Neutrophil (primary cell): ENCODE measurements at regions not wholly inside any gene's neighbourhood (a gene's known extent, or its start where the extent isn't known, plus 50 kb on each side); places are given as distances from the start of the nearest gene placed in this dataset.

Experiments used
- H3K27ac ChIP-seq: fragments of 200-600 bp; sonication (generic); 2 replicates; pipeline ENCODE4 v1.5.1; 2016; ENCODE audit warnings: mild to moderate bottlenecking, moderate library complexity
- H3K27me3 ChIP-seq: fragments of 200-600 bp; sonication (generic); 2 replicates; pipeline ENCODE4 v1.6.0; 2016; ENCODE audit warnings: mild to moderate bottlenecking
- H3K36me3 ChIP-seq: fragments of 200-600 bp; sonication (generic); 2 replicates; pipeline ENCODE4 v1.5.1; 2017
- H3K4me1 ChIP-seq, 2 experiments: fragments of 200-600 bp in 1 of 2; sonication (generic) in 1 of 2; 1 replicate in 1 of 2; 2 replicates in 1 of 2; pipeline versions ENCODE4 v1.5.1 to v1.6.1; 2013 to 2016; ENCODE audit warnings: low read depth in 1 of 2, low read length in 1 of 2, mild to moderate bottlenecking in 1 of 2, moderate library complexity in 1 of 2; ENCODE audit not compliant: control insufficient read depth in 1 of 2, insufficient read depth in 1 of 2
- H3K4me3 ChIP-seq, 2 experiments: fragments of 200-600 bp in 1 of 2; sonication (generic) in 1 of 2; 1 replicate in 1 of 2; 2 replicates in 1 of 2; pipeline ENCODE4 v1.5.1; 2013 to 2016; ENCODE audit warnings: low read depth in 1 of 2, low read length in 1 of 2, mild to moderate bottlenecking in 1 of 2, moderate library complexity in 1 of 2
- H3K9me3 ChIP-seq: fragments of 200-600 bp; sonication (generic); 2 replicates; pipeline ENCODE4 v1.5.1; 2016
- TF ChIP-seq, protein P1 (sequence below): fragments of 200-600 bp; sonication (generic); IDR thresholded peaks from 2 replicates; pipeline ENCODE4 v1.5.1; 2016; ENCODE audit warnings: antibody characterized with exemption

DNA sequence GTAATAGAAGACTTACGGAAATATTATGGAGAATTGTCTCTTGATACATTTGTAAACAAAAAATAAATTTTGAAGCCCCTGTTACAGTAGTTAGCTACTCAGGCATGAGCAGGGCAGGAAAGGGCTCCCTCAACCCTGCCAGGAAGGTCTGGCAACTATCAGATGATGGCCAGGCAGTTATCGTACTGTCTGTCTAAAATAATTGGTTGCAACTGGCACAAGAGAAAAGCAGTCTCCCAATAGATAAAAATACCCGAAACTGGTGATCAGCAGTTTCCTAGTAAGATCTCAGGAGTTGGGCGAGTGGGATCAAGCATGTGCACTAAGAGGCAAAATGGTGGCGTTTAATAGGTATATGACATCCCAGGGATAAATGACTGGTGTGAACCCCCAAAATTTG, 1336.3 kb downstream of the C4orf33 start:
- no peak overlapping the region for H3K4me3 ChIP-seq
- no peaks in the 10 kb centered on the region for H3K4me1 ChIP-seq
- TF ChIP-seq, protein P1, sequence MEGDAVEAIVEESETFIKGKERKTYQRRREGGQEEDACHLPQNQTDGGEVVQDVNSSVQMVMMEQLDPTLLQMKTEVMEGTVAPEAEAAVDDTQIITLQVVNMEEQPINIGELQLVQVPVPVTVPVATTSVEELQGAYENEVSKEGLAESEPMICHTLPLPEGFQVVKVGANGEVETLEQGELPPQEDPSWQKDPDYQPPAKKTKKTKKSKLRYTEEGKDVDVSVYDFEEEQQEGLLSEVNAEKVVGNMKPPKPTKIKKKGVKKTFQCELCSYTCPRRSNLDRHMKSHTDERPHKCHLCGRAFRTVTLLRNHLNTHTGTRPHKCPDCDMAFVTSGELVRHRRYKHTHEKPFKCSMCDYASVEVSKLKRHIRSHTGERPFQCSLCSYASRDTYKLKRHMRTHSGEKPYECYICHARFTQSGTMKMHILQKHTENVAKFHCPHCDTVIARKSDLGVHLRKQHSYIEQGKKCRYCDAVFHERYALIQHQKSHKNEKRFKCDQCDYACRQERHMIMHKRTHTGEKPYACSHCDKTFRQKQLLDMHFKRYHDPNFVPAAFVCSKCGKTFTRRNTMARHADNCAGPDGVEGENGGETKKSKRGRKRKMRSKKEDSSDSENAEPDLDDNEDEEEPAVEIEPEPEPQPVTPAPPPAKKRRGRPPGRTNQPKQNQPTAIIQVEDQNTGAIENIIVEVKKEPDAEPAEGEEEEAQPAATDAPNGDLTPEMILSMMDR = no peak
- H3K9me3 ChIP-seq = no peaks in the 10 kb centered on the region
- H3K36me3 ChIP-seq = no peaks in the 10 kb centered on the region
- no peak overlapping the region for H3K27ac ChIP-seq
- no peaks in the 10 kb centered on the region for H3K27me3 ChIP-seq

DNA sequence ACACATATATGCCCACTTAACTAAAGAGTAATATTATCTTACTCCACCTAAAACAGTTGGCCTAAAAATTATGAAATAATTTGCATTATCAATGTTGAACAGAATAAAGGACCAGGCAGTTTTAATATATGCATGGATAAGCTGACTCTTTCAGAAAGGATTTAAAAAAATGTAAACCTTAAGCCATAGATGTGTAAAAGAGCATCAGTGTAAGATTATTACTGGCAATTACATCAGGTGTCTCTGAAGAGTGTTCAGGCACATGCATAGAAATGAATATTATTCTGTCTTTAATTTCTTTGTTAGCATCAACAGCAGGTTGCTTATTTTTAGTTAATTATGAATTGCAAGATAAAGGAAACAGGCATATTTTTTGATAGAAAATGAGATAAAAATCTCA, 1353.8 kb downstream of the C4orf33 start:
- Histone ChIP-seq H3K4me1 (no peaks in the 10 kb centered on the region), H3K4me3 (no peak overlapping the region), H3K27me3 (no peaks in the 10 kb centered on the region), H3K27ac (no peak overlapping the region), H3K9me3 (no peaks in the 10 kb centered on the region), H3K36me3 (no peaks in the 10 kb centered on the region)
- TF ChIP-seq, protein P1 = no peak

DNA sequence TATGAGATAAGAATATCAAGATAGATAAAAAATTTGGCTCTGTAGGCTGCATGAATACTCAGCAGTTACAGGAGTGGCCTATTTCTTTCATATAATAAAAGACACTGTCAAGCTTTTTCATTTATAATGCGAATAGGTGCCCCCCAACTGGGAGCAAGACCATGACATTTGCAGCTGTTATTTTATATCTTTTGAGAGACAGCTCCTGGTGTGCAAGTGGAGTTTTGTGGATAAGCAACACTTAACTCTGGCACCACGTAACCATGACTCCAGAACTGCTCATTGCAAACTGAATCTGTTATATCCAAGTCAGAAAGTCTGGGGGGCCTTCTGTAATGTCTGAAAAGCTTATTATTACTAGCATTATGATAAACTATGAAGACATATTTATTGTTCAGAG, 1372.4 kb downstream of the C4orf33 start:
- Histone ChIP-seq H3K36me3 (no peaks in the 10 kb centered on the region), H3K27ac (no peak overlapping the region), H3K4me1 (no peaks in the 10 kb centered on the region), H3K4me3 (no peak overlapping the region), H3K27me3 (no peaks in the 10 kb centered on the region), H3K9me3 (no peaks in the 10 kb centered on the region)
- TF ChIP-seq, protein P1 = no peak

DNA sequence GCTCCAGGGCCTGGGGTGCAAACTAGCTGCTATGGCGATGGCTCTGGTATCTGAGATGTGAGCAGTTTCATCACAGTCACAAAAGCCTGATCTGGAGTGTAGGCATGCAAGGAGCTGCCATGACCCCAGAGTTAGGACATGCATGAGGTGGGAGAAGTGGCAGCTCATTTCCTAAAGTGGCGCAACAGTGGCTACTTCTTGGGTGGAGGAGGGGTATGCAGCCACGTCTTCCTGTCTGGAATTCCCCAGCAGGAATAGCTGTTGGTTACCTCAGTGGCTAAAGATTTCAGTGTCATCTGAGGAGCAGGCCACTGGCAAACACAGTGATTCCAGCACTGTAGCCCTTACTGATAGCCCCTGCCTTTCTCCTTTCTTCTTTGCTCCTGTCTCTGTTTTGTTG, 1382.5 kb downstream of the C4orf33 start:
- Histone ChIP-seq H3K27ac (no peak overlapping the region), H3K4me1 (no peaks in the 10 kb centered on the region), H3K9me3 (no peaks in the 10 kb centered on the region), H3K4me3 (no peak overlapping the region), H3K27me3 (no peaks in the 10 kb centered on the region), H3K36me3 (no peaks in the 10 kb centered on the region)
- TF ChIP-seq, protein P1 = no peak

DNA sequence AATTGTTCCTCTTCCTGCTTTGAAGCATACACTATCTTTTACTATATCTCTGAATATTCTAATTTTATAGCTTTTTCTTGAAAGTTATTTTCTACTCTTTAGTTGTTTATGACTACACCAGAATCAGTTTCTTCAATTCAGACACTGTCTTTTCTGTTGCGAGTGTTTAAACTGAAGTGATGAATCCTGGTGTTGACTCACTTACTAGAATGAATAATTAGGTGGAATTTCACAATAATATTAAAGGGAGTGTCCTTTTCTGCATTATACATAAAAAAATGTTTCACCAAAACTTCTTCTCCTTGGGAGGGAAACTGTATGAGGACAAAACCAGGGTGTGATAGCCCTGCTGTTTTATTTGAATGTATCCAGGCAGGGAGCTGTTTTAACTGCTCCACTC, 1383.1 kb downstream of the C4orf33 start:
- H3K27ac ChIP-seq = no peak overlapping the region
- TF ChIP-seq, protein P1 = no peak
- H3K4me3 ChIP-seq = no peak overlapping the region
- no peaks in the 10 kb centered on the region for H3K27me3 ChIP-seq
- no peaks in the 10 kb centered on the region for H3K36me3 ChIP-seq
- no peaks in the 10 kb centered on the region for H3K4me1 ChIP-seq
- H3K9me3 ChIP-seq = no peaks in the 10 kb centered on the region

DNA sequence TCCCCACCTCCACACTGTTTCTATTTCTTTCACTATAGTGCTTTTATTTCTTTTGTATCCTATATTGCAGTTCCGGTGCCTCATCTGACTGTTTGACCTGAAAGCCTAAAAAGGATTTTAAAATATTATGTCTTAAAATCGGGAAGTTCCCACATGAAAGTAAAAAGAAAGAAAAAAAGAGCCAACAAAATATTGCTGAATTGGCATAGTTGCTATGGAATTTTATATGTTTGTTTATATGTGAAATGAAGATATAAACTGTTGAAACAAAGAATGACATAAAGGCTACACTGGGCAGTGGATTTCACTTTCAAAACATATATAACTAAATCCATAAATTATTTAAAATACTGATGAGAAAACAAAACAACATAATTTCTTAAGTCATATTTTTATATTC, 1383.7 kb downstream of the C4orf33 start:
- Histone ChIP-seq H3K27me3 (no peaks in the 10 kb centered on the region), H3K36me3 (no peaks in the 10 kb centered on the region), H3K27ac (no peak overlapping the region), H3K4me1 (no peaks in the 10 kb centered on the region), H3K4me3 (no peak overlapping the region), H3K9me3 (no peaks in the 10 kb centered on the region)
- TF ChIP-seq, protein P1 = no peak
